Fibroblast of lung (primary cell): ENCODE measurements at regions not wholly inside any gene's neighbourhood (a gene's known extent, or its start where the extent isn't known, plus 50 kb on each side); places are given as distances from the start of the nearest gene placed in this dataset.
A peak's percentile ranks its signal among the peaks of the same experiment; 100 is the strongest.

Experiments
- DNase-seq, 2 donors: peaks; one replicate each; pipeline versions ENCODE4 v3.0.0 to v3.0.0-alpha.2; 2010; ENCODE audit warnings: low read depth in 2 of 2
- H2AFZ ChIP-seq: 2 replicates; pipeline ENCODE4 v1.5.1; 2012; ENCODE audit warnings: low read length, control low read depth, inconsistent platforms
- H3K27ac ChIP-seq: 2 replicates; pipeline ENCODE4 v1.5.1; 2011; ENCODE audit warnings: low read length, control low read depth; ENCODE audit not compliant: insufficient read depth
- H3K27me3 ChIP-seq: 2 replicates; pipeline ENCODE4 v1.5.1; 2011; ENCODE audit warnings: mild to moderate bottlenecking, low read length; ENCODE audit not compliant: control insufficient read depth, insufficient read depth
- H3K36me3 ChIP-seq: 2 replicates; pipeline ENCODE4 v1.5.1; 2011; ENCODE audit warnings: low read length; ENCODE audit not compliant: control insufficient read depth, insufficient read depth
- H3K4me1 ChIP-seq: 2 replicates; pipeline ENCODE4 v1.5.1; 2011; ENCODE audit warnings: low read length; ENCODE audit not compliant: control insufficient read depth, insufficient read depth; ENCODE audit errors: extremely low read depth
- H3K4me2 ChIP-seq: 2 replicates; pipeline ENCODE4 v1.5.1; 2011; ENCODE audit warnings: low read length, control low read depth; ENCODE audit not compliant: insufficient read depth; ENCODE audit errors: extremely low read depth
- H3K4me3 ChIP-seq, 4 experiments: fragments of 200-600 bp in 1 of 4; sonication (generic) in 1 of 4; replicated peaks in 1 of 4; 2 replicates each; pipeline ENCODE4 v1.5.1; 2011 to 2016; ENCODE audit warnings: low read length in 4 of 4, low read depth in 3 of 4, mild to moderate bottlenecking in 3 of 4, control low read depth in 2 of 4, inconsistent platforms in 1 of 4, mixed read lengths in 1 of 4; ENCODE audit not compliant: insufficient read depth in 1 of 4; ENCODE audit errors: control extremely low read depth in 1 of 4
- H3K79me2 ChIP-seq: 2 replicates; pipeline ENCODE4 v1.5.1; 2012; ENCODE audit warnings: mild to moderate bottlenecking, low read length, inconsistent platforms; ENCODE audit not compliant: control insufficient read depth, insufficient read depth
- H3K9ac ChIP-seq: 2 replicates; pipeline ENCODE4 v1.5.1; 2011; ENCODE audit warnings: mild to moderate bottlenecking, low read length, control low read depth; ENCODE audit not compliant: insufficient read depth
- H3K9me3 ChIP-seq: 2 replicates; pipeline ENCODE4 v1.5.1; 2012; ENCODE audit warnings: low read depth, low read length; ENCODE audit not compliant: control insufficient read depth, insufficient read depth
- H4K20me1 ChIP-seq: 2 replicates; pipeline ENCODE4 v1.5.1; 2011; ENCODE audit warnings: low read length; ENCODE audit not compliant: control insufficient read depth, insufficient read depth; ENCODE audit errors: extremely low read depth
- CTCF ChIP-seq, 2 donors: IDR thresholded peaks in 1 of 2; conservative IDR thresholded peaks in 1 of 2; 1 replicate in 1 of 2; 2 replicates in 1 of 2; pipeline ENCODE4 v1.5.1; 2011 to 2012; ENCODE audit warnings: low read length in 2 of 2, control low read depth in 1 of 2, inconsistent platforms in 1 of 2, low read depth in 1 of 2, mild to moderate bottlenecking in 1 of 2
- EZH2 ChIP-seq: IDR thresholded peaks from 2 replicates; pipeline ENCODE4 v1.5.1; 2012; ENCODE audit warnings: low read length, control low read depth, mild to moderate bottlenecking; ENCODE audit errors: missing control alignments

GRCh38 chr9:88816141-88816540 is 175.1 kb upstream of the S1PR3 start:
- H3K9me3 ChIP-seq = no peaks in the 10 kb centered on the region

GRCh38 chr9:88816591-88816990 is 174.7 kb upstream of the S1PR3 start:
- Histone ChIP-seq H3K27me3 (no peaks in the 10 kb centered on the region), H3K4me1 (peaks cover 9% of the 10 kb centered on the region), H3K4me3 (no peak overlapping the region), H3K4me2 (no peak overlapping the region), H2AFZ (no peak overlapping the region), H3K36me3 (no peaks in the 10 kb centered on the region), H3K9ac (no peak overlapping the region), H3K27ac (no peak overlapping the region), H3K79me2 (no peaks in the 10 kb centered on the region), H4K20me1 (no peaks in the 10 kb centered on the region), H3K9me3 (no peaks in the 10 kb centered on the region)
- TF ChIP-seq EZH2 = no peak
- no peak for DNase-seq

More at GRCh38 chr9:88816141-88816540, 175.1 kb upstream of the S1PR3 start:
- no peak for TF ChIP-seq EZH2
- no peak for TF ChIP-seq CTCF (conservative IDR thresholded peaks at IDR 0.05 in 1 of 2, IDR thresholded peaks at IDR 0.05 in 1 of 2; ENCODE audit: low read depth in 1 of 2, low read length in 2 of 2)
- H4K20me1 ChIP-seq = no peaks in the 10 kb centered on the region
- peak in 1 of 2 donors; percentile 97 for DNase-seq
- H3K9ac ChIP-seq = no peak overlapping the region
- H3K36me3 ChIP-seq = no peaks in the 10 kb centered on the region
- H3K4me3 ChIP-seq = no peak overlapping the region
- no peaks in the 10 kb centered on the region for H3K79me2 ChIP-seq
- H3K27ac ChIP-seq = no peak overlapping the region
- H3K4me1 ChIP-seq = peaks cover 9% of the 10 kb centered on the region
- no peaks in the 10 kb centered on the region for H3K27me3 ChIP-seq
- no peak overlapping the region for H2AFZ ChIP-seq
- no peak overlapping the region for H3K4me2 ChIP-seq

GRCh38 chr9:88817628-88818027 is 173.6 kb upstream of the S1PR3 start:
- H3K27me3 ChIP-seq = no peaks in the 10 kb centered on the region
- no peak for TF ChIP-seq EZH2
- no peak for TF ChIP-seq CTCF (conservative IDR thresholded peaks at IDR 0.05 in 1 of 2, IDR thresholded peaks at IDR 0.05 in 1 of 2; ENCODE audit: low read depth in 1 of 2, low read length in 2 of 2)
- H4K20me1 ChIP-seq = no peaks in the 10 kb centered on the region
- H3K27ac ChIP-seq = no peak overlapping the region
- DNase-seq = peak in 1 of 2 donors; percentile 56
- H3K36me3 ChIP-seq = no peaks in the 10 kb centered on the region
- H3K79me2 ChIP-seq = no peaks in the 10 kb centered on the region
- no peaks in the 10 kb centered on the region for H3K9me3 ChIP-seq
- no peak overlapping the region for H3K4me2 ChIP-seq
- no peak overlapping the region for H2AFZ ChIP-seq
- peaks cover 9% of the 10 kb centered on the region for H3K4me1 ChIP-seq
- H3K9ac ChIP-seq = no peak overlapping the region
- H3K4me3 ChIP-seq = no peak overlapping the region
